K562 (cell line): ENCODE measurements at regions not wholly inside any gene's neighbourhood (a gene's known extent, or its start where the extent isn't known, plus 50 kb on each side); places are given as distances from the start of the nearest gene placed in this dataset.

Experiments
- ATAC-seq: fragments of 200-7000 bp; cut with Tn5 transposase; 3 replicates; pipeline ENCODE4 v1.9.1; 2020; ENCODE audit warnings: moderate library complexity
- BruUV-seq: library from RNA; stranded (reverse); fragments of 400-500 nt; replicated peaks from 2 replicates; lab custom pipeline; 2021; lab: Mats Ljungman, UMichigan
- CTCF ChIA-PET: fragments of 300-600 bp; formaldehyde crosslinking; extraction: SDS; loops from one replicate; lab custom pipeline; 2021; ENCODE audit warnings: low intra/inter-chr PET ratio; lab: Yijun Ruan, JAX
- POLR2A ChIA-PET: fragments of 300-600, 350-650 bp; sonication (Branson Sonifier 250); formaldehyde crosslinking; extraction: SDS; loops from one replicate; lab custom pipeline; 2021; ENCODE audit warnings: antibody characterized with exemption, inconsistent platforms; lab: Yijun Ruan, JAX
- DNase-seq, 4 experiments: peaks; one replicate each; pipeline versions ENCODE4 v3.0.0 to v3.0.0-alpha.2; 2011 to 2018; ENCODE audit warnings: low spot score in 3 of 4, mixed read lengths in 3 of 4; ENCODE audit errors: extremely low read depth in 1 of 4
- FAIRE-seq: peaks from 2 replicates; lab custom pipeline; 2011; peaks lifted over from hg19 to GRCh38; lab: Jason Lieb, UNC
- H2AFZ ChIP-seq: 2 replicates; pipeline ENCODE4 v1.6.0; 2011; ENCODE audit warnings: low read depth, low read length, control low read depth, inconsistent platforms
- H3K27ac ChIP-seq: fragments of 200-600 bp; 3 replicates; pipeline ENCODE4 v1.8.0; 2011; ENCODE audit warnings: low read depth, mild to moderate bottlenecking, control low read depth, inconsistent platforms, low read length, moderate library complexity, mixed read lengths; ENCODE audit errors: extremely low read depth
- H3K27me3 ChIP-seq, 2 experiments: fragments of 300-600 bp in 1 of 2; 2 replicates in 1 of 2; 3 replicates in 1 of 2; pipeline versions ENCODE4 v1.6.0 to v1.8.0; 2011; ENCODE audit warnings: inconsistent platforms in 2 of 2, low read length in 2 of 2, mild to moderate bottlenecking in 1 of 2, mixed read lengths in 1 of 2, moderate library complexity in 1 of 2; ENCODE audit not compliant: control insufficient read depth in 2 of 2, insufficient read depth in 2 of 2
- H3K36me3 ChIP-seq: fragments of 300-600 bp; 3 replicates; pipeline ENCODE4 v1.8.0; 2011; ENCODE audit warnings: mild to moderate bottlenecking, low read length, inconsistent platforms; ENCODE audit not compliant: control insufficient read depth, insufficient read depth
- H3K4me1 ChIP-seq, 2 experiments: fragments of 200-600 bp in 1 of 2; replicated peaks in 1 of 2; 2 replicates in 1 of 2; 3 replicates in 1 of 2; pipeline versions ENCODE4 v1.5.1 to v1.8.0; 2011; ENCODE audit warnings: inconsistent platforms in 2 of 2, low read length in 2 of 2, mild to moderate bottlenecking in 1 of 2, mixed read lengths in 1 of 2, moderate library complexity in 1 of 2; ENCODE audit not compliant: control insufficient read depth in 2 of 2, insufficient read depth in 2 of 2
- H3K4me2 ChIP-seq: 2 replicates; pipeline ENCODE4 v1.6.1; 2011; ENCODE audit warnings: low read length, control low read depth, inconsistent platforms, mixed read lengths; ENCODE audit not compliant: insufficient read depth
- H3K4me3 ChIP-seq: fragments of 200-600 bp; sonication (generic), shearing (Covaris generic); 2 replicates; pipeline ENCODE4 v1.5.1; 2016; ENCODE audit warnings: control low read depth, inconsistent platforms
- H3K79me2 ChIP-seq: fragments of 200-600 bp; 3 replicates; pipeline ENCODE4 v1.8.0; 2011; ENCODE audit warnings: low read length, inconsistent platforms; ENCODE audit not compliant: control insufficient read depth, insufficient read depth
- H3K9ac ChIP-seq, 2 experiments: 2 replicates each; pipeline versions ENCODE4 v1.6.0 to v1.6.1; 2011; ENCODE audit warnings: low read depth in 2 of 2, low read length in 2 of 2, control low read depth in 1 of 2, inconsistent platforms in 1 of 2, mild to moderate bottlenecking in 1 of 2, mixed read lengths in 1 of 2; ENCODE audit not compliant: insufficient read depth in 1 of 2
- H3K9me1 ChIP-seq: one replicate; pipeline ENCODE4 v1.6.0; 2011; ENCODE audit warnings: inconsistent platforms, mild to moderate bottlenecking, low read length, moderate library complexity; ENCODE audit not compliant: control insufficient read depth, insufficient read depth
- H3K9me3 ChIP-seq: replicated peaks from 2 replicates; pipeline ENCODE4 v1.5.1; 2011; ENCODE audit warnings: low read depth, low read length, inconsistent platforms; ENCODE audit not compliant: control insufficient read depth, insufficient read depth
- H4K20me1 ChIP-seq: replicated peaks from 2 replicates; pipeline ENCODE4 v1.6.1; 2011; ENCODE audit warnings: low read length, inconsistent platforms, mixed read lengths; ENCODE audit not compliant: control insufficient read depth, insufficient read depth
- ADNP ChIP-seq: fragments of 200-800 bp; sonication (Bioruptor generic); IDR thresholded peaks from 2 replicates; pipeline ENCODE4 v1.6.1; 2016; ENCODE audit warnings: missing genetic modification characterization, missing compliant biosample characterization
- BMI1 ChIP-seq: fragments of 150-350 bp; IDR thresholded peaks from 2 replicates; pipeline ENCODE4 v1.6.1; 2014; ENCODE audit warnings: low read length
- CHD7 ChIP-seq: fragments of 200-600 bp; sonication (generic); IDR thresholded peaks from one replicate; pipeline ENCODE4 v1.6.1; 2012; ENCODE audit warnings: mild to moderate bottlenecking, low read depth, low read length, inconsistent platforms
- GTF2A2 ChIP-seq: IDR thresholded peaks from 2 replicates; pipeline ENCODE4 v1.6.1; 2016; ENCODE audit warnings: mild to moderate bottlenecking, missing genetic modification characterization, missing compliant biosample characterization
- KLF16 ChIP-seq: IDR thresholded peaks from 2 replicates; pipeline ENCODE4 v1.6.1; 2016; ENCODE audit warnings: antibody characterized with exemption
- PBX2 ChIP-seq, 2 experiments: IDR thresholded peaks in 1 of 2; conservative IDR thresholded peaks in 1 of 2; 2 replicates each; pipeline ENCODE4 v1.6.1; 2016; ENCODE audit warnings: low read depth in 2 of 2, mild to moderate bottlenecking in 1 of 2, missing compliant biosample characterization in 1 of 2, missing genetic modification characterization in 1 of 2, moderate library complexity in 1 of 2
- SAFB2 ChIP-seq: fragments of 200-400 bp; formaldehyde crosslinking; IDR thresholded peaks from 2 replicates; pipeline ENCODE4 v1.6.1; 2018; ENCODE audit warnings: borderline replicate concordance, low read length, low read depth, moderate library complexity; ENCODE audit not compliant: severe bottlenecking
- SMAD1 ChIP-seq: fragments of 150-350 bp; IDR thresholded peaks from 2 replicates; pipeline ENCODE4 v1.6.1; 2014; ENCODE audit warnings: low read length, low read depth; ENCODE audit not compliant: partially characterized antibody
- ZNF707 ChIP-seq: fragments of 250-450 bp; sonication (Bioruptor Pico); conservative IDR thresholded peaks from 2 replicates; pipeline ENCODE4 v1.8.0; 2022; ENCODE audit warnings: inconsistent platforms, mild to moderate bottlenecking, moderate library complexity
- WGBS: fragments of 100-300 bp; shearing (Covaris generic); methylation state at CpG from one replicate; pipeline ENCODE4 v1.1.6; 2016; ENCODE audit warnings: low coverage, mixed read lengths; ENCODE audit not compliant: insufficient coverage; ENCODE audit errors: missing lambda C conversion rate; 5-methylcytosine and 5-hydroxymethylcytosine counted together
- in situ Hi-C: fragments of 300-500 bp; cut with MboI; formaldehyde crosslinking; loops from 4 replicates; pipeline ENCODE4 v1.15.0; 2018; ENCODE audit warnings: inconsistent platforms, mixed read lengths
- intact Hi-C: fragments of 100-400 bp; cut with micrococcal nuclease; formaldehyde crosslinking; loops from 2 replicates; pipeline ENCODE4 v1.14.2; 2022

- Histone ChIP-seq H3K79me2 (no peaks in the 10 kb centered on the region), H3K9me1 (no peaks in the 10 kb centered on the region), H3K27ac (no peak overlapping the region), H2AFZ (no peak overlapping the region), H3K9me3 (no peaks in the 10 kb centered on the region), H3K4me3 (no peak overlapping the region), H3K9ac (no peak overlapping the region), H3K4me1 (no peaks in the 10 kb centered on the region), H3K27me3 (no peaks in the 10 kb centered on the region), H4K20me1 (no peaks in the 10 kb centered on the region), H3K36me3 (no peaks in the 10 kb centered on the region), H3K4me2 (no peak overlapping the region)
- FAIRE-seq (no peak), ATAC-seq (no peak), DNase-seq (no peak)
- intact Hi-C loops, result no loop called here
- in situ Hi-C loops, result no loop called here
- ChIA-PET POLR2A (no interaction called here), CTCF (no interaction called here)
- WGBS, result 0% methylated on average over 2 of the region's 2 CpGs
- BruUV-seq, result no TSS peak
- TF ChIP-seq PBX2 (CRISPR knock-in tag; IDR thresholded peaks at IDR 0.05; ENCODE audit: low read depth) (no peak), PBX2 (tag; conservative IDR thresholded peaks at IDR 0.05; ENCODE audit: low read depth) (no peak), ADNP (no peak), CHD7 (no peak), KLF16 (no peak), SAFB2 (no peak), ZNF707 (no peak), BMI1 (no peak), SMAD1 (no peak), GTF2A2 (tag) (no peak)
Observed at GRCh38 chr2:22878121-22878520, 506.9 kb upstream of the KLHL29 start.
